NCI-H345 treated with DMSO at 0.1 percent for 48 hours (cell line): ENCODE measurements at regions not wholly inside any gene's neighbourhood (a gene's known extent, or its start where the extent isn't known, plus 50 kb on each side); places are given as distances from the start of the nearest gene placed in this dataset.
"Not testable (repeated sequence)": the region's sequence is repeated elsewhere in the genome, so short reads cannot be mapped to it uniquely, and the experiment has no call there.

ENCODE experiments used
- DNase-seq: peaks from one replicate; lab custom pipeline; 2025; ENCODE audit not compliant: unreplicated experiment; lab: John Stamatoyannopoulos, UW

- DNase-seq: not testable (repeated sequence)
Measured at GRCh38 chr6:58342287-58342686, 1024.9 kb downstream of the PRIM2 start.

GRCh38 chr6:58347534-58347933 is 1030.1 kb downstream of the PRIM2 start:
- DNase-seq: not testable (repeated sequence)

- not testable (repeated sequence) for DNase-seq
Measured at GRCh38 chr6:58351619-58352018, 1034.2 kb downstream of the PRIM2 start.

GRCh38 chr6:58358452-58358851 is 1041.0 kb downstream of the PRIM2 start:
- DNase-seq: not testable (repeated sequence)

GRCh38 chr6:58365856-58366255 is 1048.4 kb downstream of the PRIM2 start:
- DNase-seq: not testable (repeated sequence)

- not testable (repeated sequence) for DNase-seq
Measured at GRCh38 chr6:58406659-58407058, 1089.2 kb downstream of the PRIM2 start.

- no peak for DNase-seq
Measured at GRCh38 chr6:58419321-58419720, 1101.9 kb downstream of the PRIM2 start.
